ENCODE measurements at regions not wholly inside any gene's neighbourhood (a gene's known extent, or its start where the extent isn't known, plus 50 kb on each side); places are given as distances from the start of the nearest gene placed in this dataset.
A peak's percentile ranks its signal among the peaks of the same experiment; 100 is the strongest.

GRCh38 chr3:176697284-176697889 is 499.9 kb downstream of the TBL1XR1 start:
- DNase-seq, result no peak

- DNase-seq, result no peak
Measured at GRCh38 chr3:176696816-176697215, 500.5 kb downstream of the TBL1XR1 start.

DNA sequence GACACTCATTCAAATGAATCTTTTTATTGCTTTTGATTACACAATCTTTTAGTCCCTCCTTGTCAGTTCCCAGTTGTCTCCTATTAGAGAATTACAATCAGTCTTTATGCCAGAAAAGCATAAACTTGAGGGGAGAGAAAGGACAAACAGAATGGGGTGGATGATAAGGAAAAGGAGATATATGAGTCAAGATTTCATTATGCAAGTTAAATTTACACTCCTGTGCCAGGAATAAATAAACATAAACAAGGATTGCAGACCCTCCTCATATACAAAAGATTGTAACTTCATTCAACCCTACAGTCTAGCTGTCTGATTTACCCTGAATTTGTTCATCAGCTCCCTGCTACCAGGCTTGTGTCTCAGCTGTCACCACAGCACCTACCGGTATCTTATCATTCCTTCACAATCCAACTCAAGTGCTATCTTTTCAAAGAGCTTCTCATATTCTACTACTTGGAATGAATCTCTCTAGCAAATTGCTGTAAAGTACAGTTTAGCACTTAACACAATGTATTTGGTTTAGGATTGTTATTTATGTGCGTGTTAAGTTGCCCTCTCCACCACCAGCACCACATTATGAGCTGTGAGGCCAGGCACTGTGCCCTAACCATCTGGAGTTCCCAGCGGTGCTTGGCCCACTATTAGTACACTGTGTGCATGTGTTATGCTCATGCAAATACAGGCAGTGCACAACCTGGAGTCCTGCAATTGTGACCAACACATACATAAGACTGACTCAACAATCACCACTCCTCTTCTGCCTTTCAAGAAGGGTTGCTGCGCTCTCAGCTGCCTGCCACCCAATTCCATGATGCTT is 504.1 kb downstream of the TBL1XR1 start:
- DNase-seq, result no peak

DNA sequence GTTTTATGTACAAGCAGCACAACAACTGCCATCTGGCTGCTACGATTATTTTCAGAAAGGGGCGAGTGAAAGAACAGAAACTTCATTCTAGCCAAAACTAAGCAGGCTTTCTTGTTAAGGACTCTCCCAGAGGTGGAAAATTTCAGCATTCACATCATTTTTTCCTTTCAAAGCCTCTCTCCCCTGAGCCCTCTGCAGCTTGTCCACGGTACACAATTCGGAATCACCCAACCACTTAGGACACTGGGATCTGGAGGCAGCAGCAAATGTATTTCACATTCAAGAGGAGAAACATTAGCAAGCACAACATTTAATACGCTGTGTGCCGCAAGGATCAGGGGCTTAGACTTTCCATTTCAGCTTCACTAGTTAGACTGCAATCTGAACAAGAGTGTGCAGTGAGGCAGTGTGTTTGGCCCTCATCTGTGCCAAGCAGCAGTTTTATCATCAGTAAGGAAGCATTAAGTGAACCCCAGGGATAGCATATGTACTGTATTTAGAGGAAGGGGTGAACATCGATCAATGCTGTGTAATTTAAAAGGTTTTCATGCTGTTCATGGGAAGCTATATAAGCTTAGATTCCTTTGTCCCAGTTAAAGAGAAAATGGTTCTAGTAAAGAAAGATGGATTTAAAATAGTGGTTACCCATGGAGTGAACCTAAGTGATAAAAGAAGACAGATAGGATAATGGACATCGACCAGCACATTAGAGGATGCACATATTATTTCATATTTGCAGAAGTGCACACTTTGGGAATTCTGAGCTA is 504.9 kb downstream of the TBL1XR1 start:
- no peak for DNase-seq

- no peak for DNase-seq
Measured at GRCh38 chr3:176690083-176690869, 507.0 kb downstream of the TBL1XR1 start.

GRCh38 chr3:176687754-176688153 is 509.5 kb downstream of the TBL1XR1 start:
- no peak for DNase-seq

- no peak for DNase-seq
Measured at GRCh38 chr3:176683382-176683781, 513.9 kb downstream of the TBL1XR1 start.

- DNase-seq, result peak; percentile 11
Measured at GRCh38 chr3:176663837-176664831, 533.1 kb downstream of the TBL1XR1 start.

DNA sequence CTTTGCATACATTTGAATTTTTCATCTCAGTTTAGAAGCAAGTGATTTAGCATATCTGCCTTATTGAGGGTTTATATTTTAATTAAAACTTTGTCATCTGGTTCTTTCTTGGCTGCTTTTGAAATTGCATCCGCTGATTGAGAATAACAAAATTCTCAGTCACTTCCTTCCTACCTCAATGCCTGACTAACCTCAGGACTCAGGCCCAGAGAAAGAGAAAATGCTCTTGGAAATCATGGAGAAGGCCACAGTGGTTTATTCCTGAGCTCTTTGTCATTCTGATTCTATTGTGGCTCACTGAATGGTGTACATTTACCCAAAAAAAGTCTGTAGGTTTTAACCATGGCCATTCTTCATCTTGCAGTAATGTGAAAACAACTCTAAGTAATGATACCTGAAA is 533.9 kb downstream of the TBL1XR1 start:
- DNase-seq, result no peak

DNA sequence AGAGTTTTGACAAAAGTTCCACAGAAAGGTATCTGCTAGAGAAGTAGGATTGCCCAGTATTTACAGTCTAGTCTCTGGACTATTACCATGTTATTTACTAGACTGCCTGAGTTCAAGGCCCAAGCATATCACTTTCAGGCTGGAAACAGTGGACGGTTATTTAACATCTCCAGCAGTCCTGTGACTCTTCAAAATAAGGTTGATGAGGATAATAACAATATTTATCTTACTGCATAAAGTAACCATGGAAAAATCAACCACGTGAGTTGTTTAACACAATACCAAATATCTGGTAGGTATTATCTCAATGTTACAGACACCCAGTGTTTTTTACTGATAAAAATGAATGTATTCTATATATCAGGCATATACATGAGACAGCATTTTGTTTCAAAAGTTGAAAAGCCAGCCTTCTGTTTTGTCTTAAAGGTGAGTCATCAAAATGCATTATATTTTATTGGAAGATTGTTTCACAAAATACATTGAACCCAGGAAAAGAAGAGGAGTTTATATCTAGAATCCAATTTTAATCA is 535.8 kb downstream of the TBL1XR1 start:
- DNase-seq, result no peak

- no peak for DNase-seq
Measured at GRCh38 chr3:176655404-176656094, 541.7 kb downstream of the TBL1XR1 start.

- DNase-seq, result no peak
Measured at GRCh38 chr3:176651622-176652021, 545.7 kb downstream of the TBL1XR1 start.

DNA sequence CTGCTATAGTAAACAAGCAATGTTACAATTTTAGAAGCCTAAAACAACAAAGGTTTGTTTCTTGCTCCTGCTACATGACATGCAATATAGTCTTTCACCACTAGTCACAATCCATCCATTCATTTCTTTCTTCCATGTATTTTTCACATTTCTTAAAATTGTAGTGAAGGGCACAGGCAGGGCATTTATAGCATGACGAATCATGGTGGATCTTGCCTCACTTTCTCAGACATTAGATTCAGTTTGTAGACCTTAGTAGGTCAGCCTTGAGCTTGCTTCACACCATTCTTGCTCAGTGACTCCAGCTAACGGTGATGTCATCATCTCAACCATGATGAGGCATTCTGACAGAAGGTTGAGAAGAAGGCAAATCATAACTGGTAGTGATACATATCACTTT is 546.8 kb downstream of the TBL1XR1 start:
- DNase-seq, result peak; percentile 5

DNA sequence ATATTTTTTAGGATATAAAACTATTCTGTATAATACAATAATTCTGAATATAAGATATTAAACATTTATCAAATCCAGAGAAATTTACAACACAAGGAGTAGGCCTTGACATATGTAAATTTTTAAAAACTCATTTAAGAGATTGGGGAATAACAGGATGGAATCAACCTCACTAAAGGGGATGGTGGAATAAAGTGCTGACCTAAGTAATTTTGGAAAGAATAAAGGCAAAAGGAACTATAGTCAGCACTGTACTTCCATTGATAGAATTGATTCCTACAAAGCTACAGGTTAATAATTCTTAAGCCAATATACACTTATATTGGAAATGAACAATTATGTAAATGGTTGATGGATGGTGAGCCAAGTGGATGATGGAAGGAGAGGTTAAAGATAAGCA is 549.3 kb downstream of the TBL1XR1 start:
- DNase-seq, result no peak

GRCh38 chr3:176633511-176633910 is 563.8 kb downstream of the TBL1XR1 start:
- no peak for DNase-seq

- no peak for DNase-seq
Measured at GRCh38 chr3:176632925-176633324, 564.4 kb downstream of the TBL1XR1 start.

DNA sequence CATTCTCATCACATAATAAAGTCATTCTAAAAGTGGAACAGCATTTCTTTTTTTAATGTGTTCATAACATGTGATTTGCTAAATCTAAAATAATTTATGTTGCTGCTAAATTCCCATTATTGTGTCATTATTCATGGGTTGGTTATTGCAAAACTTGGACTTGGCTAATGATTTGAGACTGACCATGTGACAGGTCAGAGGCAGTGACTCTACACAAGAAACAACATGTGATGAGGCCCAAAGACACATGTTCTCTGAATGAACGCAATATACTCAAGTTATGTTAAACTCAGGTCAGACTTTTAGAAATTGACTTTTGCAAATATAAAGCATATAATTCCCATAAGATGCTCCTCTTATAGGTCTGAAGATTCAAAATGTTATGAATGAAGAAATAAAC is 566.1 kb downstream of the TBL1XR1 start:
- no peak for DNase-seq

DNA sequence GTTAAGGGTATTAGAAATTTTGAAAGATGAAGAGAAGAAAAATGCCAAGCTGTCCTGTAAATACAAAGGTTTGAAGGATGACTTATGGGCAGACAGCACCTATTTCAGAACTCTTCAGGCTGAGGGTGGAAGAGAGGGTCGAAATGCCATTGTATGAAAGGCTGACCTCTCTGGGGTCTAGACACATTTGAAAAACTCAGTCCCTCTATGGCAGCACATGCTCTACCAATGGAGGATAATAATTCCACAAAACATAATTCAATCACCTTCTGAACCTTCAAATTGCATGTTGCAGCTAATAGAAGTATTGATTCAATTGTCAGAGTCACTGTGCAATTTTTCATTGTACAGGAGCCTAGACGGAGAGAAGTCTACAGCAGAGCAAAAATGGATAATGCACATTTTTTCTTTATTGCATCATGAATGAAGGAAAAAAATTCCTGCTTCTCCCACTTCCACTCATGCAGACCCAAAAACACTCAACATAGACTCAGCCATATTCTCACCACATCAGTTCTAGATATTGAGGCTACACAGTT is 569.1 kb downstream of the TBL1XR1 start:
- no peak for DNase-seq

- no peak for DNase-seq
Measured at GRCh38 chr3:176623468-176624150, 573.7 kb downstream of the TBL1XR1 start.

DNA sequence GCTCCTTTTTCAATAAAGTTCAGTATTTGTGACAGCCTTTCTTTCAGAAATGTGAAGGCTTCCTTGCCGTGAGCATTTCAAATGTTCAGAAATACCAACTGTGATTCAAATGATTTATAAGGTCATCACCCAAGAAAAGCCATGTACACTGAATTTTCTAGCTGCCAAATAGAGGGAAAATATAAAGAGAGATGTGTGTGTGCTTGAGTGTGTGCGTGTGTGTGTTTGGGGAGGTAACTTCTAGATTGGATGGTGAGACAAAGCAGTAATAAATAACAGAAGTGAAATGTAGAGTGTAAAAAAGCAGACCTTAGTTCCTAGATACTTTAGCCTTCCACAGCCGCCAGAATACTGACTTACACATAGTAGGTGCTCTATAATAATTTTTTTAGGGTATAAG is 577.4 kb downstream of the TBL1XR1 start:
- no peak for DNase-seq

Measured in inflammatory macrophage treated with lipopolysaccharide for 4 hours (primary cell).